K562 (cell line): ENCODE measurements at regions not wholly inside any gene's neighbourhood (a gene's known extent, or its start where the extent isn't known, plus 50 kb on each side); places are given as distances from the start of the nearest gene placed in this dataset.

ENCODE experiments used
- ATF6 ChIP-seq: sonication (generic); formaldehyde crosslinking; IDR thresholded peaks from 2 replicates; pipeline ENCODE4 v1.4.0; 2020; ENCODE audit warnings: mild to moderate bottlenecking, missing genetic modification reagents
- CTBP1 ChIP-seq: fragments of 450-650 bp; IDR thresholded peaks from 2 replicates; pipeline ENCODE4 v1.6.1; 2016; ENCODE audit warnings: borderline replicate concordance
- FOXK2 ChIP-seq, 2 experiments: fragments of 450-650 bp; IDR thresholded peaks in 1 of 2; conservative IDR thresholded peaks in 1 of 2; 2 replicates each; pipeline ENCODE4 v1.6.1; 2016; ENCODE audit warnings: low read depth in 2 of 2, mild to moderate bottlenecking in 1 of 2
- LEF1 ChIP-seq: fragments of 450-650 bp; IDR thresholded peaks from 2 replicates; pipeline ENCODE4 v1.6.1; 2016; ENCODE audit warnings: mild to moderate bottlenecking
- MNT ChIP-seq, 2 experiments: fragments of 450-650 bp; conservative IDR thresholded peaks; 2 replicates each; pipeline ENCODE4 v1.6.1; 2017; ENCODE audit warnings: mild to moderate bottlenecking in 2 of 2, moderate library complexity in 2 of 2
- NCOA1 ChIP-seq: fragments of 450-650 bp; IDR thresholded peaks from 2 replicates; pipeline ENCODE4 v1.6.1; 2016; ENCODE audit warnings: low read depth
- NRF1 ChIP-seq, 2 experiments: fragments of 450-650 bp; IDR thresholded peaks in 1 of 2; conservative IDR thresholded peaks in 1 of 2; 2 replicates each; pipeline ENCODE4 v1.6.1; 2014; ENCODE audit warnings: mild to moderate bottlenecking in 2 of 2
- RREB1 ChIP-seq: fragments of 250-450 bp; sonication (Bioruptor Pico); IDR thresholded peaks from 2 replicates; pipeline ENCODE4 v1.4.0; 2020
- SFPQ ChIP-seq: fragments of 200-400 bp; formaldehyde crosslinking; IDR thresholded peaks from 2 replicates; pipeline ENCODE4 v1.6.1; 2017; ENCODE audit warnings: mild to moderate bottlenecking, low read depth, low read length, moderate library complexity
- SREBF1 ChIP-seq: fragments of 150-350 bp; IDR thresholded peaks from 2 replicates; pipeline ENCODE4 v1.6.1; 2014; ENCODE audit warnings: antibody characterized with exemption, low read depth, low read length, borderline replicate concordance
- TBL1XR1 ChIP-seq, 2 experiments: IDR thresholded peaks; 2 replicates each; pipeline ENCODE4 v1.6.1; 2012; ENCODE audit warnings: improper control_type of control experiment in 2 of 2, low read length in 2 of 2, mild to moderate bottlenecking in 1 of 2
- USF2 ChIP-seq: sonication (generic); formaldehyde crosslinking; IDR thresholded peaks from 2 replicates; pipeline ENCODE4 v1.5.0; 2020; ENCODE audit warnings: missing genetic modification reagents
- ZNF232 ChIP-seq: sonication (generic); formaldehyde crosslinking; IDR thresholded peaks from 2 replicates; pipeline ENCODE4 v1.8.0; 2022; ENCODE audit warnings: mild to moderate bottlenecking, missing genetic modification reagents
- ZNF316 ChIP-seq: fragments of 450-650 bp; IDR thresholded peaks from 2 replicates; pipeline ENCODE4 v1.6.1; 2016
- ZNF436 ChIP-seq: fragments of 250-450, 450-650 bp; sonication (Bioruptor Pico); formaldehyde crosslinking; IDR thresholded peaks from 2 replicates; pipeline ENCODE4 v1.7.0; 2020; ENCODE audit warnings: mild to moderate bottlenecking

- TF ChIP-seq SFPQ (no peak), LEF1 (peak; percentile 76), ATF6 (CRISPR knock-in tag) (no peak), RREB1 (CRISPR knock-in tag) (no peak), ZNF232 (CRISPR knock-in tag) (no peak), CTBP1 (peak; percentile 66), ZNF316 (peak; percentile 93), ZNF436 (CRISPR knock-in tag) (no peak), USF2 (peak; percentile 42), NRF1 (conservative IDR thresholded peaks at IDR 0.05 in 1 of 2, IDR thresholded peaks at IDR 0.05 in 1 of 2) (peak; percentile 32 to 38), MNT (conservative IDR thresholded peaks at IDR 0.05) (peak; percentile 42 to 66; a peak in 3 of 4 replicates), FOXK2 (conservative IDR thresholded peaks at IDR 0.05 in 1 of 2, IDR thresholded peaks at IDR 0.05 in 1 of 2; ENCODE audit: low read depth in 2 of 2) (0 out of 4 replicates have a peak, but pooled peaks of 1 of the 2 experiments have one; percentile 12), NCOA1 (no peak), TBL1XR1 (IDR thresholded peaks at IDR 0.05; ENCODE audit: low read length in 2 of 2) (no peak), SREBF1 (no peak)
Measured at GRCh38 chr5:173454736-173455598, 126.8 kb upstream of the STC2 start (continued).
